ENCODE measurements at regions not wholly inside any gene's neighbourhood (a gene's known extent, or its start where the extent isn't known, plus 50 kb on each side); places are given as distances from the start of the nearest gene placed in this dataset.

GRCh38 chr14:58801086-58801485 is 163.3 kb downstream of the DACT1 start:
- no peak for DNase-seq (ENCODE audit: low spot score)
- Histone ChIP-seq H3K23ac (ENCODE audit: low read depth, low read length, poor library complexity) (no peak overlapping the region), H2BK12ac (ENCODE audit: low read length) (no peak overlapping the region), H3K18ac (ENCODE audit: low read length) (no peak overlapping the region), H3K36me3 (replicated peaks in 1 of 2; ENCODE audit: control insufficient read depth in 2 of 2, insufficient read depth in 2 of 2, low read length in 2 of 2) (no peaks in the 10 kb centered on the region), H2AK5ac (ENCODE audit: low read depth, low read length) (no peak overlapping the region), H2AFZ (ENCODE audit: low read length) (no peak overlapping the region), H4K91ac (ENCODE audit: low read depth, low read length, poor library complexity) (no peak overlapping the region), H2BK15ac (ENCODE audit: low read length) (no peak overlapping the region), H3K4ac (ENCODE audit: low read length) (no peak overlapping the region), H2BK120ac (ENCODE audit: low read depth, low read length) (no peak overlapping the region), H3K4me3 (ENCODE audit: low read length in 2 of 2) (no peak overlapping the region), H2BK5ac (ENCODE audit: low read length) (no peak overlapping the region), H3K27me3 (ENCODE audit: control insufficient read depth in 3 of 3, insufficient read depth in 3 of 3, low read depth in 1 of 3, low read length in 3 of 3) (no peaks in the 10 kb centered on the region), H4K8ac (ENCODE audit: low read depth, low read length) (no peak overlapping the region), H3K9me3 (replicated peaks in 1 of 2; ENCODE audit: control insufficient read depth in 2 of 2, insufficient read depth in 1 of 2, low read depth in 1 of 2, low read length in 2 of 2) (no peaks in the 10 kb centered on the region), H3K4me2 (ENCODE audit: insufficient read depth, low read length, poor library complexity, severe bottlenecking) (no peak overlapping the region), H3K4me1 (ENCODE audit: control insufficient read depth in 2 of 2, insufficient read depth in 1 of 2, low read depth in 1 of 2, low read length in 2 of 2) (no peaks in the 10 kb centered on the region), H3K79me1 (ENCODE audit: low read depth, low read length) (no peaks in the 10 kb centered on the region), H3K9ac (ENCODE audit: low read depth, low read length, poor library complexity) (no peak overlapping the region), H3K14ac (ENCODE audit: low read length) (no peak overlapping the region), H3K27ac (replicated peaks; ENCODE audit: low read length) (no peak overlapping the region)

- Histone ChIP-seq H3K4me3 (ENCODE audit: low read length in 2 of 2) (no peak overlapping the region), H3K18ac (ENCODE audit: low read length) (no peak overlapping the region), H3K9ac (ENCODE audit: low read depth, low read length, poor library complexity) (no peak overlapping the region), H2BK5ac (ENCODE audit: low read length) (no peak overlapping the region), H3K27me3 (ENCODE audit: control insufficient read depth in 3 of 3, insufficient read depth in 3 of 3, low read depth in 1 of 3, low read length in 3 of 3) (no peaks in the 10 kb centered on the region), H3K14ac (ENCODE audit: low read length) (no peak overlapping the region), H3K4me1 (ENCODE audit: control insufficient read depth in 2 of 2, insufficient read depth in 1 of 2, low read depth in 1 of 2, low read length in 2 of 2) (no peaks in the 10 kb centered on the region), H2BK120ac (ENCODE audit: low read depth, low read length) (no peak overlapping the region), H2BK15ac (ENCODE audit: low read length) (no peak overlapping the region), H4K91ac (ENCODE audit: low read depth, low read length, poor library complexity) (no peak overlapping the region), H3K9me3 (replicated peaks in 1 of 2; ENCODE audit: control insufficient read depth in 2 of 2, insufficient read depth in 1 of 2, low read depth in 1 of 2, low read length in 2 of 2) (no peaks in the 10 kb centered on the region), H2BK12ac (ENCODE audit: low read length) (no peak overlapping the region), H2AFZ (ENCODE audit: low read length) (no peak overlapping the region), H3K79me1 (ENCODE audit: low read depth, low read length) (no peaks in the 10 kb centered on the region), H3K4ac (ENCODE audit: low read length) (no peak overlapping the region), H3K36me3 (replicated peaks in 1 of 2; ENCODE audit: control insufficient read depth in 2 of 2, insufficient read depth in 2 of 2, low read length in 2 of 2) (no peaks in the 10 kb centered on the region), H3K23ac (ENCODE audit: low read depth, low read length, poor library complexity) (no peak overlapping the region), H2AK5ac (ENCODE audit: low read depth, low read length) (no peak overlapping the region), H3K27ac (replicated peaks; ENCODE audit: low read length) (no peak overlapping the region), H3K4me2 (ENCODE audit: insufficient read depth, low read length, poor library complexity, severe bottlenecking) (no peak overlapping the region), H4K8ac (ENCODE audit: low read depth, low read length) (no peak overlapping the region)
- DNase-seq (ENCODE audit: low spot score), result no peak
- no CpG with 5 or more reads among the region's 4 CpGs for WGBS, 2 donors (ENCODE audit: extremely low coverage in 2 of 2, insufficient read length in 2 of 2, insufficient replicate concordance in 1 of 2)
Observed at GRCh38 chr14:58805057-58805456, 167.3 kb downstream of the DACT1 start.

GRCh38 chr14:58805605-58806409 is 168.0 kb downstream of the DACT1 start:
- Histone ChIP-seq H2BK15ac (ENCODE audit: low read length) (no peak overlapping the region), H2BK120ac (ENCODE audit: low read depth, low read length) (no peak overlapping the region), H4K8ac (ENCODE audit: low read depth, low read length) (no peak overlapping the region), H3K23ac (ENCODE audit: low read depth, low read length, poor library complexity) (no peak overlapping the region), H3K36me3 (replicated peaks in 1 of 2; ENCODE audit: control insufficient read depth in 2 of 2, insufficient read depth in 2 of 2, low read length in 2 of 2) (no peaks in the 10 kb centered on the region), H3K79me1 (ENCODE audit: low read depth, low read length) (no peaks in the 10 kb centered on the region), H3K27ac (replicated peaks; ENCODE audit: low read length) (no peak overlapping the region), H3K14ac (ENCODE audit: low read length) (no peak overlapping the region), H3K9ac (ENCODE audit: low read depth, low read length, poor library complexity) (no peak overlapping the region), H3K18ac (ENCODE audit: low read length) (no peak overlapping the region), H3K4ac (ENCODE audit: low read length) (no peak overlapping the region), H2AK5ac (ENCODE audit: low read depth, low read length) (no peak overlapping the region), H3K4me1 (ENCODE audit: control insufficient read depth in 2 of 2, insufficient read depth in 1 of 2, low read depth in 1 of 2, low read length in 2 of 2) (no peaks in the 10 kb centered on the region), H3K9me3 (replicated peaks in 1 of 2; ENCODE audit: control insufficient read depth in 2 of 2, insufficient read depth in 1 of 2, low read depth in 1 of 2, low read length in 2 of 2) (no peaks in the 10 kb centered on the region), H3K4me2 (ENCODE audit: insufficient read depth, low read length, poor library complexity, severe bottlenecking) (no peak overlapping the region), H4K91ac (ENCODE audit: low read depth, low read length, poor library complexity) (no peak overlapping the region), H2BK5ac (ENCODE audit: low read length) (no peak overlapping the region), H2BK12ac (ENCODE audit: low read length) (no peak overlapping the region), H3K4me3 (ENCODE audit: low read length in 2 of 2) (no peak overlapping the region), H2AFZ (ENCODE audit: low read length) (no peak overlapping the region), H3K27me3 (ENCODE audit: control insufficient read depth in 3 of 3, insufficient read depth in 3 of 3, low read depth in 1 of 3, low read length in 3 of 3) (no peaks in the 10 kb centered on the region)
- DNase-seq (ENCODE audit: low spot score), result no peak
- no CpG with 5 or more reads among the region's 6 CpGs for WGBS, 2 donors (ENCODE audit: extremely low coverage in 2 of 2, insufficient read length in 2 of 2, insufficient replicate concordance in 1 of 2)

- Histone ChIP-seq H3K9me3 (replicated peaks in 1 of 2; ENCODE audit: control insufficient read depth in 2 of 2, insufficient read depth in 1 of 2, low read depth in 1 of 2, low read length in 2 of 2) (peaks cover 0 to 2% of the 10 kb centered on the region in 2 donors), H2AK5ac (ENCODE audit: low read depth, low read length) (no peak overlapping the region), H3K4me3 (ENCODE audit: low read length in 2 of 2) (no peak overlapping the region), H2BK12ac (ENCODE audit: low read length) (no peak overlapping the region), H2BK120ac (ENCODE audit: low read depth, low read length) (no peak overlapping the region), H4K91ac (ENCODE audit: low read depth, low read length, poor library complexity) (no peak overlapping the region), H3K9ac (ENCODE audit: low read depth, low read length, poor library complexity) (no peak overlapping the region), H2BK15ac (ENCODE audit: low read length) (no peak overlapping the region), H3K14ac (ENCODE audit: low read length) (no peak overlapping the region), H3K23ac (ENCODE audit: low read depth, low read length, poor library complexity) (no peak overlapping the region), H3K4me2 (ENCODE audit: insufficient read depth, low read length, poor library complexity, severe bottlenecking) (no peak overlapping the region), H3K18ac (ENCODE audit: low read length) (no peak overlapping the region), H3K79me1 (ENCODE audit: low read depth, low read length) (no peaks in the 10 kb centered on the region), H3K27ac (replicated peaks; ENCODE audit: low read length) (no peak overlapping the region), H3K36me3 (replicated peaks in 1 of 2; ENCODE audit: control insufficient read depth in 2 of 2, insufficient read depth in 2 of 2, low read length in 2 of 2) (no peaks in the 10 kb centered on the region), H2AFZ (ENCODE audit: low read length) (no peak overlapping the region), H3K27me3 (ENCODE audit: control insufficient read depth in 3 of 3, insufficient read depth in 3 of 3, low read depth in 1 of 3, low read length in 3 of 3) (no peaks in the 10 kb centered on the region), H3K4ac (ENCODE audit: low read length) (no peak overlapping the region), H2BK5ac (ENCODE audit: low read length) (no peak overlapping the region), H4K8ac (ENCODE audit: low read depth, low read length) (no peak overlapping the region), H3K4me1 (ENCODE audit: control insufficient read depth in 2 of 2, insufficient read depth in 1 of 2, low read depth in 1 of 2, low read length in 2 of 2) (no peaks in the 10 kb centered on the region)
- no peak for DNase-seq (ENCODE audit: low spot score)
Observed at GRCh38 chr14:58807191-58807590, 169.4 kb downstream of the DACT1 start.

All from neuronal stem cell (in vitro differentiated cells).